VCaP (cell line): ENCODE measurements at regions not wholly inside any gene's neighbourhood (a gene's known extent, or its start where the extent isn't known, plus 50 kb on each side); places are given as distances from the start of the nearest gene placed in this dataset.

ENCODE experiments used
- H3K27ac ChIP-seq: fragments of 450-650 bp; 2 replicates; pipeline ENCODE4 v1.5.1; 2017
- TF ChIP-seq, protein P1 (sequence below): fragments of 450-650 bp; conservative IDR thresholded peaks from 2 replicates; pipeline ENCODE4 v1.5.1; 2017; ENCODE audit warnings: mild to moderate bottlenecking, moderate library complexity

DNA sequence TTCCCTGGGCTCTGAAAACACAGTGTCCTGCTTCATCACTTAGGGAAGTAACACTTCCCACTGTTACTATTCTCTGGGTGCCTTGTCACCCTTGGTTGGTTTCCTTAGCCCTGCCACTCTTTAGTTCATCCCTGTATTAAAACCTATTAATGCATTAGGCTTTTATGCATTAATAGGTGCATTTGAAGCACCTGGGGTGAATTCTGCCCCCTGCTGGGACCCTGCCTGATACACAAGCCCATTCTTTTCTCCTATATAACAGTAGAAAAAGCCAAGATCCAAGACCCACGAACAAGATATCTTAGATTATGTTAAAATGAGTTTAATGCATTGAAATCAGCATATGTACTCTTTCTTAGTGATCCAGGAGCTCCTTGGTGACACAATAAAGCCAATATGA, 235.7 kb downstream of the PMP22 start:
- no peak overlapping the region for H3K27ac ChIP-seq
- TF ChIP-seq, protein P1, sequence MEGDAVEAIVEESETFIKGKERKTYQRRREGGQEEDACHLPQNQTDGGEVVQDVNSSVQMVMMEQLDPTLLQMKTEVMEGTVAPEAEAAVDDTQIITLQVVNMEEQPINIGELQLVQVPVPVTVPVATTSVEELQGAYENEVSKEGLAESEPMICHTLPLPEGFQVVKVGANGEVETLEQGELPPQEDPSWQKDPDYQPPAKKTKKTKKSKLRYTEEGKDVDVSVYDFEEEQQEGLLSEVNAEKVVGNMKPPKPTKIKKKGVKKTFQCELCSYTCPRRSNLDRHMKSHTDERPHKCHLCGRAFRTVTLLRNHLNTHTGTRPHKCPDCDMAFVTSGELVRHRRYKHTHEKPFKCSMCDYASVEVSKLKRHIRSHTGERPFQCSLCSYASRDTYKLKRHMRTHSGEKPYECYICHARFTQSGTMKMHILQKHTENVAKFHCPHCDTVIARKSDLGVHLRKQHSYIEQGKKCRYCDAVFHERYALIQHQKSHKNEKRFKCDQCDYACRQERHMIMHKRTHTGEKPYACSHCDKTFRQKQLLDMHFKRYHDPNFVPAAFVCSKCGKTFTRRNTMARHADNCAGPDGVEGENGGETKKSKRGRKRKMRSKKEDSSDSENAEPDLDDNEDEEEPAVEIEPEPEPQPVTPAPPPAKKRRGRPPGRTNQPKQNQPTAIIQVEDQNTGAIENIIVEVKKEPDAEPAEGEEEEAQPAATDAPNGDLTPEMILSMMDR, result no peak

DNA sequence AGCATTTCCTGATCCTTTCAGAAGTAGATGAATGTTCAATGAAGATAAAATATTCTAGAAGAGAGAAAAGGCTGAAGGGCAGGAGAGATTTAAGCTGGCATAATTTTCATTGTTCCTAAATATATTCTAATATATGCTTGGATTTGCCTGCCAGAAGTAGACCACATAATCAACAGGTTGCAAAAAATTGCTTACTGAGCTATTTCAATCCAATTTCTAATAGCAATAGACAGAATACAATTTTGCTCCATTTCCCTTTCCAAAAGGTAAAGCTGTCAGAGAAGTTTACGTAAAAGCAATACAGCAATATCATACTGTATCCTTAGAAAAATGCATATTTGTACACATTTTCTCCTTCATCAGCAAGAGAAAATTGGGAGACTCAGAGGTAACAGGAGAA, 237.3 kb downstream of the PMP22 start:
- TF ChIP-seq, protein P1, result no peak
- H3K27ac ChIP-seq, result no peak overlapping the region

DNA sequence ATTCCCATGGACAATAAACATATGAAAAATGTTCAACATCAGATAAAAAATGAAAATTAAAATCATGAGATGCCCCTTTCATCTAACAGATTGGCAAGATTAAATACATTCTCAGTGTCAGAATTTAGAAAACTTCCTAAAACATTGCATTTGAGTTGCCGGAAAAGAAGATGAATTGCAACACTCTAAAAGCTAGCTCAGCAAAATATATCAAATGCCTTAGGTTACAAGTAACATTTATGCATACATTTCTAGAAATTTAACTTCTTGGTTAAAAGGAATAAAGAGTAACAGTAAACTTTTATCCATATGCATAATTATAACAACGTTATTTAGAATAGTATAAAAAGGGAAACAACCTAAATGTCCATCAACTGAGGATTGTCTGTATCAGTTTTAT, 239.0 kb downstream of the PMP22 start:
- TF ChIP-seq, protein P1, result no peak
- H3K27ac ChIP-seq, result no peak overlapping the region

DNA sequence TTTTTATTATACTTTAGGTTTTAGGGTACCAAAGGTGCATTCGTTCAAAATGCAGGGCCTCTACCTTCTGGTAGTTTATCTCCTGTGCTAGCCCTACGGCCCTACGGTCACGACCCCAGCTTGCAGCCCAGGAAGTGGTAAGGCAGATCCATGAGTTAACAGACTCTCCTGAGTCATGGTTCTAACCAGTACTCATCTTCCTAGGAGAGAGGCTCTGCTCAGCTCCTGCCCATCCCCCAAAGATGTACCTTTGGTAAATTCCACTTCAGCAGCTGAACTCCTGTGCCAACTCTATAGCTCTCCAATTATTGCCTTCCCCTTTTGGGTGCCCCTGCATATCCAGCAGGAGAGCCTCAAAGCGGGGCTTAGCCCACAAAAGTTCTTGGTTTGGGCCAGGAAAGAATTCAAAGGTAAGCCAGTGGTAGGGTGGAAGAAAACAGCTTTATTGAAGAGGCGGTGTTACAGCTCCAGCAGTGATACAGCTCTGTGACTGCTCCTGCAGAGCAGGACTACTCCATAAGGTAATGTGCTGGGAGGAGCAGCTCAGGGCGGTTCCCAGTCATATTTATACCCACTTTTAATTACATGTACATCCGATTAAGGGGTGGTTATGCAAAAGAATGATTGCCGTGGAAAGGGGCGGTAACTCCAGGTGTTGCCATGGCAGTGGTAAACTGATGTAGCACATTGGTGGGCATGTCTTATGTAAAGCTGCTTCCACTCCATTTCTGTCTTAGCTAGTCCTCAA, 241.4 kb downstream of the PMP22 start:
- TF ChIP-seq, protein P1, result no peak
- H3K27ac ChIP-seq, result no peak overlapping the region

- no peak overlapping the region for H3K27ac ChIP-seq
- TF ChIP-seq, protein P1, result no peak
Measured at GRCh38 chr17:15019158-15019557, 246.0 kb downstream of the PMP22 start.

DNA sequence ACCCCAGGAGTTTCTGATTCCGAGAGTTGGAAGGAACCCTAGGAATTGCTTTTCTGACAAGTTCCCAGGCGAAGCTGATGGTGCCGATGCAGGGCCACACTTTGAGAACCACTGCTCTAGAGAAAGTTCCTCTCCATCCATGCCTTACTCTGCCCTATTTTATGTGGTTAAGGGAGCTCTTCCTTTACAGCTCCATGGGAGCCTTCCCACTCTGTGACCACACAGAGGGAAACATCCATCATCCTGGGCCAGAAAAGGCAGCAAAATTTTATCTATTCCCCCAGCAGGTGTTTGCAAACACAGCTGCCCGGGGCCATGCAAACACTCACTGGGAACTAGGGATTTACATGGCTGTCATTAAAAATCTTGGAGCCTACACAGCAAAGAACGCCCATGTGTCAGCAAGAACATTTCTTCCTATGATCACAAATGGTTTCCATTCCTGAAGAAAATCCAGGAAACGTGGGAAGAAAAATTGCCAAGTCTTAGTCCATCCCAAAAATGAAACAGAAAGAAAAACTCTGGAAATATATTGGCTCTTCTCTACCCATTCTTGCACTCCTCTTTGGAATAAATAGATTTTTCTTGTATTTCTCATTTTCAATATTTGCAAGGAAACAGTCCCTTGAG, 252.7 kb downstream of the PMP22 start:
- H3K27ac ChIP-seq, result no peak overlapping the region
- TF ChIP-seq, protein P1, result no peak

- TF ChIP-seq, protein P1, result no peak
- H3K27ac ChIP-seq, result no peak overlapping the region
Measured at GRCh38 chr17:15009087-15009486, 256.0 kb downstream of the PMP22 start.
